ENCODE measurements at regions not wholly inside any gene's neighbourhood (a gene's known extent, or its start where the extent isn't known, plus 50 kb on each side); places are given as distances from the start of the nearest gene placed in this dataset.

- no peaks in the 10 kb centered on the region for H3K9me3 ChIP-seq
- DNase-seq (ENCODE audit: extremely low spot score in 2 of 2): no peak
- H3K4me3 ChIP-seq: no peak overlapping the region
- no peaks in the 10 kb centered on the region for H3K36me3 ChIP-seq
- intact Hi-C loops (cut with DNase I): no loop called here
- H3K27me3 ChIP-seq: no peaks in the 10 kb centered on the region
- H3K4me1 ChIP-seq: no peaks in the 10 kb centered on the region
- TF ChIP-seq POLR2A (IDR thresholded peaks at IDR 0.05) (no peak), CTCF (IDR thresholded peaks at IDR 0.05) (no peak), POLR2AphosphoS5 (IDR thresholded peaks at IDR 0.05; ENCODE audit: insufficient read depth in 1 of 2, low read depth in 1 of 2) (no peak)
- H3K27ac ChIP-seq: no peak overlapping the region
Observed at GRCh38 chr3:9311228-9311627, 51.6 kb upstream of the THUMPD3 start.

All from vagina (tissue), 2 donors.